NCI-H2029 treated with DMSO at 0.1 percent for 48 hours (cell line): ENCODE measurements at regions not wholly inside any gene's neighbourhood (a gene's known extent, or its start where the extent isn't known, plus 50 kb on each side); places are given as distances from the start of the nearest gene placed in this dataset.
"Not testable (repeated sequence)": the region's sequence is repeated elsewhere in the genome, so short reads cannot be mapped to it uniquely, and the experiment has no call there.

ENCODE experiments used
- DNase-seq: peaks from one replicate; lab custom pipeline; 2025; lab: John Stamatoyannopoulos, UW

DNA sequence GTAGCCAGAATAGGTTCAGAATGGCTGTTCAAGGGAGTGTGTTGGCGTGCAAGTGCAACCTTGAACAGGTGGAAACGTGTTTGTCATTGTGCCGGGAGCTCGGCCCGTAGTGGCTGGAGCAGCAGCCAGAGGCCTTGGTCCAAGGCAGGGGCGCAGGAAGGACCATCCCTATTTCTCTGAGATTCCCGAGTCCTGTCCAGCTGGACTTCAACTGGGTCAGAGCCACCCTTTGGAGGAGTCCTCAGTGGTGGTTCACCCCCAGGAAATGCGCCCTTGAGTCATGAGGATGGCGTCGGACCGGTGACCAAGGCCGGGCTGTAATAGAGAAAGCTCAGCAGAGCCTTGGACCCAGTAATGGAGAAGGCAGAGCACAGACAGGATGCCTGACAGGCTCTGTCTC, 1402.0 kb downstream of the BRD1 start:
- DNase-seq = no peak

- no peak for DNase-seq
Observed at GRCh38 chr22:48425091-48425506, 1402.6 kb downstream of the BRD1 start.

GRCh38 chr22:48424661-48425060, 1403.0 kb downstream of the BRD1 start:
- DNase-seq = no peak

DNA sequence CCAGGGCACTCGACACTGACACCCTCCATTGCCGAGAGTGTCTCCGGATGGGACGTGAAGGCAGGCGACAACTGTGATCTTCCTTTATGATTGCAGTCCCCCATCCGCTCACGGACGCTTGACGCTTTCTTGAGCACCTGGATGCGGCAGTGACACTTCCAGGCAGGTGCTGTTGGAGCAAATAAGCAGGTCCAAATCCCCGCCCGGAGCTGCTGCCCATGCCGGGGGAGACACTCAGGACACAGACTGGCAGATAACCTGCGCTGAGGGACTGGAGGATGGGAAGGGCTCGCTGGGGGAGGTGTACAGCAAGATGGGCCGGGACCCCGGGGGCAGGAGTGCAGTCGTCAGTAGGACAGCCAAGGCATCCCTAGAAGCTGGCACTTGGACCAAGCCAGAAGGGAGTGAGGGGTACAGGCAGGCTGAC, 1403.5 kb downstream of the BRD1 start:
- DNase-seq = no peak

DNA sequence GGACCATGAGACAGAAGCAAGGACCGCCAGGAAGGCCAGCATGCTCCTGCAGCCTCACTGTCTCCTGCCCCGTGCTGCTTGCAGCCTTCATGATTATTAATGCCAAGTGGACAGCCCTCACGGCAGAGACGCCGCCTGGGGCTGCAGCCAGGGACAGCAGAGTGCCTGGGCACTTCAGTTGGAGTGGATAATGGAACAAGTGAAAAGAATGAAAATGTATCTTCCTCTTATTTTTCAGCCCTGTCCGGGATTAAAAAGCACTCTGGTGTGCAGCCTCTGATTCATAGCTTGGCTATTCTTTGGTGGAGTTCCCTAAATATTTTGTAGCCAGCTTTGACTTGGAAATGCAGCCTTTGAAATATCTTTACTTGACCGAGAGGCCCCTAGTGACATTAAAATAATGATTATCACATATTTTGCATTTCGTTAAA, 1404.2 kb downstream of the BRD1 start:
- no peak for DNase-seq

DNA sequence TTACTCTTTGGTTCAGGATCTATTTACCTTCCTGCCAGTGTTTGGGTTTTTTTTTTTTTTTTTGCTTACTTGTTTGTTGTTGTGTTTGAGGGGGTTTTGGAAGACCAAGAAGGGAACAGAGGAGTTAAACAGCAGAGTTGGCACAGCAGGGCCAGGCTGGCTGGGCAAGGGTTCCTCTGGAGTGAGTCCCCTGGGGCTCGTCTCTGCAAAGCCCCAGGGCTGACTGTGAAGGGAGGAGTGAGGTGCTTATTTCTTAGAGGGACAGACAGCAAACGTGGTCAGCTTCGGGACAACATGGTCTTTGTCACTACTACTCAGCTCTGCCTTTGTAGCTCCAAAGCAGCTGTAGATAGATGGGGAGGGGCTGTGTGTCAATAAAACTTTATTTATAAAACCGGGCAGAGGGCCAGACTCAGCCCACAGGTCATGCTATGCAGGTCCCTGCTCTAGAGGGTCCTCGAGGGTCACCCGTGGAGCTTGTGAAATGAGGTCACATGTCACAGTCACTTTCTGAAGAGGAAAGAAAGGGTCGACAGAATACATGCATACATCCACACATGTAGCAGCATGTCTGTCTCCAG, 1404.7 kb downstream of the BRD1 start:
- DNase-seq = no peak

DNA sequence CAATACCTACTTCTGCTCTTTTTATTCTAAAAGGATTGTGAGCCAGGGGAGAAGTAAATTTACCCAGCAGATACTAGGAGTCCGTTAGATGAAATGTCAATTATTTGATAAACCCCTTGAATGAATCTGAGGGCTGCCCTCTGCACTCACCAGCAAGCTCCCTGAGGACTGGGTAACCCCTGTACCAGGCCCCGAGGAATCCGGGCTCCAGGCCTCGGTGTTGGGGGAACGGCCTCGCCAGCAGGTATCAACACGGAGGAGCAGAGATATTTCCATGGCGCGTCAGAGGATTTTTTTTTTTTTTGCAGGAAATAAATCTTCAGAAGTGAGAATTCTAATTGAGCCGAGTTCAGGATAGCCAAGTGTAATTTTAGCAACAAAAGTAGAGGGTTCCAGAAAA, 1408.8 kb downstream of the BRD1 start:
- no peak for DNase-seq

DNA sequence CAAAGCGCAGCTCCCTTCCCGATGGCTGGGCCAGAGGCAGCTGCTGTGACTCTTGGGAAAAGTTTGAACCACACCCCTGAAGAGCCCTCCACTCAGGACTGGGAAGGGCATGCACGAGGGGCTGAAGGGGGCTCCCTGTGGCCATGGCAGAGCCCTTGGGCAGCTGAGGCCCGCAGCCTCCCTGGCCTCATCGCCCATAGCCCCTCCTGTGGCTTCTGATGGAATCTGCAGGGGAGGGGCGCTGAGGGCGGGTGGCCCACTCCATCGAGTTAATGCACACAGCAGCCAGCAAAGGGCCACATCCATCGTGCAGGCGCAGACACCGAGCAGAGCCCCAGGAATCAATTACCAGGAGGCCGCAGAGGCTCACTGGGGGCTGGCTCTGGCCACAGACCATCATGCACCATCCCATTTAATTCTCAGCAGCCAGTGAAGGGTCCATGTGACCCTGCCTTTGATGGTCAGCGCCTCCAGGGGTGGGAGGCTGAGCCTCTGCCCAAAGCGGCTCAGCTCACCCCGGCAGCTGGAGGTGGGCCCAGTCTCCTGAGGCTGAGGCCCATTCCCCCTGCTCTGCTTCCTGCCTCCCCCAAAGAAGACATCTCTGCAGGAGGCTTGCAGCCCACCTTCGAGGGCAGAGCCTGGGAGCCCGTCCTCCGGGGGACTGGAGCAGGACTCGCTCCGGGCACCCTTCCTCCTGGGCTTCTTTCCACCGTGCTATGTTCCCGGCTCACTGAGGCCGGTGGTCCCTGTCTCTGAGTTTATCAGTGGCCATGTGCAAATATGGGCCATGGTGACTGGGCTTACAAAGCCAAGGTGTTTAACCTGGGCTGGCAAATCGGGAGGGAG, 1410.2 kb downstream of the BRD1 start:
- no peak for DNase-seq

DNA sequence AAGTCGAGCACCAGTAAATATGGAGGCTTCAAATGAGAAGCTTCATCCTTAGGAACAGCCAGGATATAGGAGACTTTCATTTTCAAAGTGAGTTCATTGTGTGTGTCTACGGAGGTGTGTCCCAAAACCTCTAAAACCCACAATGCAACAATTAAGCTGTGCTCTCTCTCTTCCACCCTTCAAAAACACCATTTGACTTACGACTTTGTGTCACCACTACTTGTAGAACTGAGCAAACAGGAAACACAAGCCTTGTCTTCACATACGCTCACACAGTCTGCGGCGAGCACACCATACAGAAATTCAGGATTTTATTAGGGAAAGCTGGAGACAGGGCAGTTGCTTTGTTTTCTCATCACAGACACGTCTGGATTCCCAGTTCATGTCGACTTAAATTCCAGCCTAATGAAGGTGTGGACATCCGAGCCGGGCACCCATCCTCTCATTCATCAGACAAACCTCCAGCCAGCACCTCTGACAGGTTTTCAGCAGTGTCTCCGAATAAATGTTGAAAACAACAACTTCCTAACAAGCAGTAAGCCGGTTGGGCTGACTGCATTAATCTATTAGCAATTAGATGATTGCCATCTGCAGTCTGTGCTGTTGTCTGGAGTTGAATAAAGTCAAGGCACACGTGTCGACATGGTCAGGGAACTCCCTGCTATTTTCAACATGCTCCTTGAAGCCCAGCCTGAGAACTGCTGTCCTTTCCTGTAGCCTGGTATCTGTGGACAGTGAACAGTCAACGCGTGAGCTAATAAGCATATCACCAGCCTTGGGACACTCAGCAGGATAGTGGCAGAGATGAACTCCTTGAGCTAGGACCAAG, 1411.1 kb downstream of the BRD1 start:
- no peak for DNase-seq

DNA sequence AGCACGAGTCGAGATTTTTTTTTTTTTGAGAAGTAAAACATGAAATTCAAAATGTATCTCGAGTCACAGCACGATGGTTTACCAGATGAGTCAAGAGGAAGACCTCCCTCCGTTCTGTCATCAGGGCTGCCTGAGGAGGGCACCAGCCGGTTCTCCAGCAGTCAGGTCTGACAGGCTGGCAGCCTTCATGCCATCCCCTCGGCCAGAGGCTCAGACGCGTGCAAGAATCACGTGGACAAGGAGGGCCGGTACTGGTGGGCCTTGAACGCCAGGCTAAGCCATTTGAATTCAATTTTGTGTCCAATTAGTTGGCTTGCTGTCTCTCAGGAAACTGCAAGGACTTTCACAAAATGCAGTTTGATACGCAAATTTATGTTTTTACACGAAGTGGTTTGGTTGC, 1412.2 kb downstream of the BRD1 start:
- no peak for DNase-seq

- no peak for DNase-seq
Observed at GRCh38 chr22:48414651-48415050, 1413.0 kb downstream of the BRD1 start.

- not testable (repeated sequence) for DNase-seq
Observed at GRCh38 chr22:48412931-48413330, 1414.7 kb downstream of the BRD1 start.

- no peak for DNase-seq
Observed at GRCh38 chr22:48410536-48410935, 1417.1 kb downstream of the BRD1 start.

GRCh38 chr22:48407256-48407955, 1420.3 kb downstream of the BRD1 start:
- no peak for DNase-seq

DNA sequence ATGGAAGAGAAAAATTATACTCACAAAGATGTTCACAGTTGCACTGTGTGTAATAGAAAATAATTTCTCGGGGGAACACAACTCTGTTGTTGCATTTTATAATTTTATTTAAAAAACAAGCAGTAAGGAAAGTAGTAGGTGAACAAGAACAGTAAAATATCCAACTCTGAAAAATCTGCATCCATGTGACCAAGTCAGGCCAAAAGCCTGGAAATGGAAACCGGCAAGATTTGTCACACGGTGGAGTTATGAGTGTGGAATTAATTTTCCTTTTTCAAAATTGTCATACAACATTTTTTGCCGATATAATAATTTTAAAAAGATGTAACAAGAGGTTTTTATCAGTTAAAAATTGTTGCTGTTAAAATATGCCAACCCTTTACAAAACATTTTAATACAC, 1421.5 kb downstream of the BRD1 start:
- no peak for DNase-seq

- DNase-seq = no peak
Observed at GRCh38 chr22:48405741-48406140, 1421.9 kb downstream of the BRD1 start.

GRCh38 chr22:48404801-48405447, 1422.7 kb downstream of the BRD1 start:
- DNase-seq = no peak

GRCh38 chr22:48403521-48404403, 1423.9 kb downstream of the BRD1 start:
- no peak for DNase-seq

GRCh38 chr22:48402591-48403031, 1425.1 kb downstream of the BRD1 start:
- no peak for DNase-seq

- not testable (repeated sequence) for DNase-seq
Observed at GRCh38 chr22:48401523-48401922, 1426.2 kb downstream of the BRD1 start.
